ENCODE measurements at regions not wholly inside any gene's neighbourhood (a gene's known extent, or its start where the extent isn't known, plus 50 kb on each side); places are given as distances from the start of the nearest gene placed in this dataset.
A peak's percentile ranks its signal among the peaks of the same experiment; 100 is the strongest.

- DNase-seq, result no peak
Measured at GRCh38 chr1:209328196-209328595, 255.3 kb upstream of the CAMK1G start.

GRCh38 chr1:209335178-209335577, 248.3 kb upstream of the CAMK1G start:
- DNase-seq, result no peak

DNA sequence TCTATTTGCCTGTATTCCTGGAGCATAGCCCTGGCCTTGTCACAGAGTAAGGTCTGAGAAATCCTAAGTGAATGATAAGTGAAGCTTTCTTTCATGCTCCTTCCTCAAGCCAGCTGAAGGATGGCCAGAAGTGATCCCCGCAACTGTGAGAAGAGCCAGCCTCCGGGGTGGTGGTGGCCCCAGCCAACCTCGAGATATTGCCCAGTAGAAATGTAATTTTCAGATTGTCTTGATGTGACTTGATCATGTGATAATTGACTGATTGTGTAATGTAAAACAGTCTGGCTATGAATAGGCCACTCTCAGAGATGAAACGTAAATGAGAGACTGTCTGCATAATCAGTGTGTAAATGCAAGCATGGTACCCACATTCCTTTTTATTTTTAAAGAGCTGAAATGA, 242.4 kb upstream of the CAMK1G start:
- no peak for DNase-seq

- no peak for DNase-seq
Measured at GRCh38 chr1:209341673-209342420, 241.7 kb upstream of the CAMK1G start.

GRCh38 chr1:209342441-209343175, 240.9 kb upstream of the CAMK1G start:
- no peak for DNase-seq

DNA sequence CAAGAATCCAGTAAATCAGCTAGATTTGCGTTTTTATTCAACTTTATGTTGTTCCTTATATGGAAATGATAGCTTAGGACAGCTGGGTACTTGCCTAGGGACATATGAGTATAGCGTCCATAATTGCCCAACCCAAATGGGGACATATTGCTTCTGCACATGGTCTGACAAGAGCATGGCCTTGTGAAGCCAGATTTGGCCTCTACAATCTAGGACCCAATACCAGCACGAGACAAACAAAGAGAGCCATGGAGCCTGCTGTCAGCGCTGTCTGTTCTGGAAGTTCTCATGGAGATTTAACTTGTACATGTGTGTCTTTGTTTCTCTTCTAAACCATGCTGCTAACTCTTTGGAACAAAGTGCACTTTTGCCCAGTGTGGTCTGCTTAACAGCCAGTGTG, 240.0 kb upstream of the CAMK1G start:
- DNase-seq, result no peak

DNA sequence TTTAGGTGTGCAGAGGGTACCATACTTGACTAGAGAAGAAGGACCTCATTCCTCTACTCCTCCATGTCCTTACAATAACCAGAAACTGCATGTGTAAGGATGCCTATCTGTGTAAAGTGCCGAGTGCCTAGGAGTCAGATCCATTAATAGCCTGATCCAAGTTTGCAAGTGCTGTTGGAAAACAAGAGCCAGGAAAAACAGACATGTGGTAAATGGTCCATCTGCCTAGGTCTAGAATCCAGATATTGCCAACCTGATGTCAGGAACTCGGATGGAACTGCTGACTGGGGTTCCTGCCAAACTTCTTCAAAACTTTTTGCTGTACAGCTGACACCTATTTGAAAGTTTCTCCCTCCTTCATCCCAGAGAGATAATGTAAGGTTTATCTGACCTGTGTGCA, 239.4 kb upstream of the CAMK1G start:
- no peak for DNase-seq

GRCh38 chr1:209349363-209350308, 233.9 kb upstream of the CAMK1G start:
- DNase-seq, result no peak

DNA sequence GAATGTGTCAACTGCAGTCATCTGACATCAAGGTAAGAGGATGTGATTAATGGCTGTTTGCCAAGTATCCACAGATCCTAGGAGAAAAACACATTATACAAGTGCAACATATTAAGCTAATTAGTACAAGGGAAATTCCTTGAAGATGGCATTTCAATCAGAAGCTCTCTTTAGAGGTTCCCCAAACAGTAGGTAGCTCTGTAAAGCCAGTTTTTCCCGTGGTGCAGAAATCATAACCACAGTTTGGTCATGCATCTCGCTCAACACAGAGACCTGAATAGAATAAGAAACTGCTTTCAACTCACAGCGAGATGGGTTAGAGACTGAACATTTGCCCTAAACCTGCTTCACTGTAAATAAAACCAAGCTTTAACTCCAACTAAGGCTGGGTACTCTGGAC, 230.5 kb upstream of the CAMK1G start:
- no peak for DNase-seq

DNA sequence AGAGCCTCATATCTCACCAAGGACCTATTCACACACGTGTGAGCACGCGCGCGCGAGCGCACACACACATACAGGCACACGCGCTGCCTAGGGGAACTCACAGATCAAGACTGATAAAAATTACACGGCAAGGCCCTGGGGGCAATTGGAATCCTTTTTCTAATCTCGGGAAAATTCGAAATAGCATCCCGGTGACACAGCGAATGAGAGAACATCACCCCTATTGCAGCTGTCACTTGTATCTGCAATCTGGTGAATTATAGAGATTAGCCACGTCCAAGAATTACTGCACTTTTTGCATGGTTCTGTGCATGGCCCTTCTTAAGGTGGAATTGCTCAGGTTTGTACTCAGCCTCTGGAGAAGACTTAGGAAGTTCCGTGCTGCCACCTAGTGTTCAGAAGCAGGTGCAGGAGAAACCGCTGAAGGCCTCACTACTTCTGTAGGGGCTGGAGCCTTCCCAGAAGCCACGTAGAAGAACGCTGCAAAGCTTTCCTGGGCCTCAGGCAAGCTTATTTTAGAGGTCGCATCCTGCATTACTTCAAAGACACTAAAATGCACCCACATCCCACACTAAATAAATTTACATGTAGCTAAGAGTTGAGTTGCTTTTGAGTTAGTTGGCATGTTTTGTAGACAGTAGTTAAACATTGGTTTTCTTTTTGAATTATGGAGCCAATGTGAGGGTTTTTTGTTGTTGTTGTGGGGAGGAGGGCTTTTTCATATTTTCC, 229.2 kb upstream of the CAMK1G start:
- DNase-seq, result peak; percentile 92

DNA sequence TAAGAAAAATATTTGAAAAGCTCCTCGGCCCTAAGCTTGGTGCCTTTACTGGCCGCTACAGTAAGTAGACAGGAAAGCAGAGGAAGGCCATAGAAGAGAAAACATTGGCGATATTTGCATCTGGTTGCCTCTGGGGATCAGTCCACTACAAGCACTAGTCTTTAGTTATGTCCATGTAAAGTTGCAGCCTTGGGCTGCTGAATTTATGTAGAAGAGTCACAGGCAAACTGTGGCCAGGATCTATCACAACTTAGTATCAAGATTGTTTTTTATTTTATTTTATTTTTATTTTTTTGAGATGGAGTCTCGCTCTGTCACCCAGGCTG, 228.7 kb upstream of the CAMK1G start:
- DNase-seq, result no peak

GRCh38 chr1:209355415-209355814, 228.1 kb upstream of the CAMK1G start:
- DNase-seq, result no peak

- no peak for DNase-seq
Measured at GRCh38 chr1:209356976-209357377, 226.5 kb upstream of the CAMK1G start.

GRCh38 chr1:209363112-209363511, 220.4 kb upstream of the CAMK1G start:
- no peak for DNase-seq

DNA sequence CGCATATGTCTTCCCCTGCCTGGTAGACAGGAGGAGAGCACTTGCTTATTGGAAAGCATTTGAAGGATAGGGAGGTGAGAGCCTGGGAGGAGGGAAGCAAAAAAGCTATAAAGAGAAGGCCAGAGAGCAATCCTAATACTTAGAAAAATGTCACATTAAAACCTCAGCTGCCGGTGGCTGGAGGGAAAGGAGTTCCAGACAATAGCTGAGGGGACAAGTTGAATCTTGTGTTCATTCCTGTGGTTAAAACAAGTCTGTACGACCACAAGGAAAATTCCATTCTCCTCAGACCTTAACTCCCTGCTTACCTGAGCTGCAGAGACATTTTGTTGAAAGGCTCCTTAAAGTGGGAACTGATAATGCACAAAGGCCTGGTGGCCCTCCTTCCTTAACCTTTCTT, 218.8 kb upstream of the CAMK1G start:
- DNase-seq, result no peak

DNA sequence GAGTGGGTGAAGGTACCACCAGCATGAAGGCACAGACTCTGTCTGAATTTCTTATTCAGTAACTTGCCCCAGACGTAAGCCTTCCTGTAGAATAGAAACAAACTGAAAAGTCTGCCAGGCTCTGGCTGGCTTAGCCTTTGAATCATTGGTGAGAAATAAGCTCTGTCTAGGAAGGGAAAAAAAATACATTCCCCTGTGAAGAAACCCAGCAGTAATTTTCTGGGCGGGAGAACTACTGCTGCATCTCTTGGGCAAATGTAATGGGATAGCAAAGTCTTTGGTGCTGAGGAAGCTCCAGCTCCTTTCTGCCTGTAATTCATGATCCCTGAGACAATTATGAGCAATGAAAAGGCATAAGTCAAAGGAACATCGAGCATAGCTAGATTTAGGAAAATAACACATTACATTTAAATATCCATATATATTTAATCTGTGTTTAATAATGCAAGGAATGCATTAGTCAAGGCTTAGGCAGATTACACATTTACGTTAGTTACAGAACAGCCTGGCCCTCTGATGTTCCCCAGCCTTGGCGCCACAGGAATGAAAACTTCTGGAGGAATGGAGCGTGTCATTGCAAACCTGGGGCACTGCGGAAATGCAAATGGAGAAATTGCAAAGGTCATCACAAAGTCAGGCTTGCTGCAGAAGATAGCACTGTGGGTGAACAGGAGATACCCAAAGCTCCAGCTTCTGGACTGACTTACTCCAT, 216.3 kb upstream of the CAMK1G start:
- no peak for DNase-seq

GRCh38 chr1:209368864-209369598, 214.5 kb upstream of the CAMK1G start:
- DNase-seq, result peak; percentile 90

DNA sequence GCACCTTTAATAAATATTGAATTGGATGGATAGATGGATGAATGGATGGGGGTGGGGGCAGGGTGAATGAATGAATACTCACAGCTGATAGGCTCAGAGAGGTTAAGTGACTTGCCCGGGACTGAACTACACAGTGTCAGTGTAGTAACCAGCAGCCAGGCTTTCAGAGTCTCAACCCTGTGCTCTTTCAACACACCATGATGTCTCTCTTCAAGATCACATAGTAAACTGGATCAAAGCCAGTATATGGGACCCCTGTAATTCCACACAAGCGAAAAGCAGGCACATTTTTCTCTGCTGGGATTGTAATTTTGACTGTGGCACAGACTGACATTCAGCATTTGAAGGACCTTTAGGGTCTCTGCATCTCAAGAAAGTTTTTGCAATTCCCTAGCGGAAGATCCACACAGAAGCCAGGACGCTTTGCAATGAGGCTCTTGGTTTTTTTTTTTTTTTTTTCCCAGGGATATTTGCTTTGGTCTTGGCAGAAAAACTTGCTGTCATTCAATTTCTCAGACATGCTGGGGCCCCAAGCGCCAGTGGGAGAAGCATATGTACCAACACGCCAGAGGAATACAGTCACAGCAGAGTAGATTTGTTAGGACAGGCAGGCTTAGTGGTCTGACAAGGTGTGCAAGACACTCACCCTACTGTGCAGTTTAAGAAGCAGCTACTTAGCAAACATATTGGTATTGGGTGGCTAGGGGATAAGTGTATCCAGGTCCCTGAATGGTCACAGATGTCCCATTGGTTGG, 213.1 kb upstream of the CAMK1G start:
- DNase-seq, result no peak

DNA sequence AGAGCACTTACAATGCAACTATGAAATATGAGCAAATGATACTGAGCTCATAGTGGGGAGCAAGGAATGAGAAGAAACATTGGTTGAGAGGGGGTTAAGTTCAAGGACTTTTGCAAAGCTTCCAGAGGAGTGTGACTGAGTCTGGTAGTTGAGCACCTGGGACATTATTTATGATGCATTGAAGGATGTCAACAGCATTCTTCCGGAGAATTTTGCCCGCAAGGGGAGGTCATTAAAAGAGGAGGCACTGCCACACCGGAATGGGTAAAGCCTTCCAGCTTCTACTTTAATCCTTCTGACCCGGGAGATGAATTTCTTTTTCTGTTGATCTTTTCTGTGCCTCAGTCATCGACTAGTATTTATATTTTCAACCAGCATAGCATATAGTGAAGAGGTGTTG, 208.4 kb upstream of the CAMK1G start:
- DNase-seq, result no peak
